ENCODE measurements at regions not wholly inside any gene's neighbourhood (a gene's known extent, or its start where the extent isn't known, plus 50 kb on each side); places are given as distances from the start of the nearest gene placed in this dataset.

GRCh38 chr5:125602184-125602583 is 821.0 kb upstream of the GRAMD2B start:
- DNase-seq = no peak

GRCh38 chr5:125603321-125603720 is 819.9 kb upstream of the GRAMD2B start:
- DNase-seq = no peak

DNA sequence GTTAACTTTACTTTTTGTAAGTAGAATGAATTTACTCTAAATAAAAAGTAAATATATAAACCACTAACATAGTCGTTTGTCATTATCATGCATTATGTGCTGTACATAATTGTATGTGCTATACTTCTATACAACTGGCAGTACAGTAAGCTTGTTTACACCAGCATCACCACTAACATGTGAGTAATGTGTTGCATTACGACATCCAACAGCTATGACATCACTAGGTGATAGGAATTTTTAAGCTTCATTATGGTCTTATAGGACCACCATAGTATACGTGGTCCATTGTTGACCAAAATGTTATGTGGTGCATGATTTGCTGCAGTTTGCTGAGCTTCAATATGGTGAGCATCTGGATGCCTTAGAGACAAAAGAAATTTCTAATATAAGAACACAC is 819.1 kb upstream of the GRAMD2B start:
- no peak for DNase-seq

- no peak for DNase-seq
These were observed 816.2 kb upstream of the GRAMD2B start for GRCh38 chr5:125607018-125607417.

DNA sequence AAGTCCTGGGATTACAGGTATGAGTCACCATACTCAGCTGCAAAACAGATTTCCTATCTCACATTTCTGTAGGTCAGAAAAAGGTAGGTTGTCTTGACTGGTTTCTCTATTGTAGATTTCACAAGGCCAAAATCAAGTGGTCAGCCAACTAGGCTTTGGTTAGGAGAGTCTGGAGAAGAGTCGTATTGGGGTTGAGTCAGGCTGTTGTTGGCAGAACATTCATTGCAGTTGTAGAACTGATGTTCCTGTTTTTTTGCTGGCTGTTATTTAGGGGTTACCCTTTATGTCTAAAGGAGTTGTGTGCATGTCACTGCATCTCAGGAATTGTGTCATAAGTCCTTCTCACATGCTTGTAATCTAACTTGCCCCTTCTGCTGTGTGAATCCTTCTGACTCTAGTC is 814.2 kb upstream of the GRAMD2B start:
- DNase-seq = no peak

GRCh38 chr5:125610892-125611291 is 812.3 kb upstream of the GRAMD2B start:
- no peak for DNase-seq

DNA sequence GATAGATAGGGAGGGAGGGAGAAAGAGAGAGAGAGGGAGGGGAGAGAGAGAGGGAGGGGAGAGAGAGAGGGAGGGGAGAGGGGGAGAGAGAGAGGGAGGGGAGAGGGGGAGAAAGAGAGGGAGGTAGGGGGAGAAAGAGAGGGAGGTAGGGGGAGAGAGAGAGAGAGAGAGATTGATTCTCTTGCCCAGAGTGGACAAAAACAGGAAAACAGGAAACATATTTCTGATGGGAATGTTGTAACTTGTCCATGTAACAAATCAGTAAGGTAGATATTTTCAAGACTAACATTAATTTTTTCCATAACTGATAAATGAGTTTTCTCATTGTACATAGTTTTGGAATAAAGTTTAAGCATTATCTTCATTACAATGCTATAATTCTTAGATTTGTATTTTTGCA is 811.7 kb upstream of the GRAMD2B start:
- no peak for DNase-seq

DNA sequence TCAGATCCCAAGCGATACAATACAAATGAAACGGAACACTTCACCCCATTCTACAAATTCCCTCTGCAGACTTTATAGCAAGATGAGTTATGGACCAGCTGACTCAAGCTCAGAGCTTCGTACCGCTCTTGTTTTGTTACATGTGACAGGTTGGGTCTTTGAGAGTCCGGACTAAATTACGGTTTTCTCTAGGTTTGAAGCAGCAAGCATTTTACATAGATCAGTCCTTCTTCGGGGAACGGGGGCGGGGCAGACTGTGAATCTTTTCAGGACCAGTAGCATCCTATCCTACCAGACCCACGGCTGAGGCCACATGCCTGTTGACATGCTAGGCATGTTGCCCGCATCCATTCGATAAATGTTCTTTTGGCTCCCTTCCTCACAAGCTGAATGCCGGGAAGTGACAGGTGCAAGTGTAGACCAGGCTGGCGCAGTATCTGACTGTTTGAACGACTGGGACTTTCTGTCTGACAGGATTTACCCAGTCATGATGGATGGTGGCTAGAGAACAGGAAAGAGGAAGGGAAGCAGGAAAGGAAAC is 811.0 kb upstream of the GRAMD2B start:
- DNase-seq = peak; percentile 59

GRCh38 chr5:125612776-125613175 is 810.4 kb upstream of the GRAMD2B start:
- DNase-seq = peak; percentile 53

GRCh38 chr5:125630237-125630636 is 793.0 kb upstream of the GRAMD2B start:
- no peak for DNase-seq

DNA sequence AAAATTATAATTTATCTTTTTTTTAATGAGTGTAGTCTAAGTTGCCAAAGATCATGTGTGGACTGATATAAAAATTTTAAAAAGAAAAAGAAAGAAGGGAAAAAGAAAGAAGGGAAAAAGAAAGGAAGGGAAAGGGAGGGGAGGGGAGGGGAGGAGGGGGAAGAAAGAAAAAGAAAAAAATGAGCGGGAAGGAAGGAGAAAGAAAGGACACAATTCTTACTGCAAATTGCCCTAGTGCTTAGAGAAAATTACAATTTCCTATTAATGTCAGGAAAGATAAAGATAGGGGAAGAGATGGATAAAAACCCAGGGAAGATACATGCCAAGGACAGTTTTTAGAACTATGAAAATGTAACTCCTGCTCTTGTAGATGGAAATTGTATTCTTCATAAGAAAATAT is 789.7 kb upstream of the GRAMD2B start:
- no peak for DNase-seq

- no peak for DNase-seq
These were observed 788.9 kb upstream of the GRAMD2B start for GRCh38 chr5:125634216-125634835.

GRCh38 chr5:125639858-125640257 is 783.4 kb upstream of the GRAMD2B start:
- no peak for DNase-seq

GRCh38 chr5:125652761-125653160 is 770.4 kb upstream of the GRAMD2B start:
- no peak for DNase-seq

DNA sequence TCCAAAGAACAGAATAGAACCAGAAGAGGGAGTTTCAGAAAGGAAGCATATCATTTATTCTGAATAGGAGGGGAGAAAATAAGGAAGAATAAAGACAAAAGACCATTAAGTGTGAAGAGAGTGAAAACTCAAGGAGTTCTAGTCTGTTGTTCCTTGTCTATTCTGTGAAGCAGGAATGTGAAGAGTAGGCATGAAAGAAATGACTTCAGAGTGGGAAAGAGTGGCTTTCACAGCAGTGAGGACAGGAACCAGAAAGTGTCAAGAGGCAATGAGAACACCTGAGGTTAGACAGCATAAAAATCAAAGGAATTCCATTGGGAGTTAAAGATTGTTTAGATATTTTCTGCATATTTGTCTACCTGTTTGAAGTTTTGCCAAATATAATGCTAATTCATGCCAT is 768.8 kb upstream of the GRAMD2B start:
- no peak for DNase-seq

DNA sequence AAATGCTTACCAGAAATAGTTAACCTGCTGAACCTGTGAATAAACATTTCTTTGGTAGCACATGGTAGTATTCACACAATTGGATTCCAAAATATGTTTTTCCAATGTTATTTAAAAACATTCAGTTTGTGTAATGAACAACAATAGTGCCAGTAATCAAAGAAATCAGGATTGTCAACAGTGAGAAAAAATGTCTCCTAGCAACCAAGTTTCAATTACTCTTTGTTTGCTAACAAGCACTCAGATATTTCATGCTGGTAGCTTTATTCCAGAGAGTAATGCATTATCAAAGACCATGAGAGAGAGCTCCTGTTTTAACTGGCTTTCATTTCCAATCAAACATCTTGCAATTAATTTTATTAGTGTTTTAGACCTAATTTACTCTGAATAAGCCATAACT is 768.1 kb upstream of the GRAMD2B start:
- no peak for DNase-seq

- no peak for DNase-seq
These were observed 765.3 kb upstream of the GRAMD2B start for GRCh38 chr5:125657936-125658335.

DNA sequence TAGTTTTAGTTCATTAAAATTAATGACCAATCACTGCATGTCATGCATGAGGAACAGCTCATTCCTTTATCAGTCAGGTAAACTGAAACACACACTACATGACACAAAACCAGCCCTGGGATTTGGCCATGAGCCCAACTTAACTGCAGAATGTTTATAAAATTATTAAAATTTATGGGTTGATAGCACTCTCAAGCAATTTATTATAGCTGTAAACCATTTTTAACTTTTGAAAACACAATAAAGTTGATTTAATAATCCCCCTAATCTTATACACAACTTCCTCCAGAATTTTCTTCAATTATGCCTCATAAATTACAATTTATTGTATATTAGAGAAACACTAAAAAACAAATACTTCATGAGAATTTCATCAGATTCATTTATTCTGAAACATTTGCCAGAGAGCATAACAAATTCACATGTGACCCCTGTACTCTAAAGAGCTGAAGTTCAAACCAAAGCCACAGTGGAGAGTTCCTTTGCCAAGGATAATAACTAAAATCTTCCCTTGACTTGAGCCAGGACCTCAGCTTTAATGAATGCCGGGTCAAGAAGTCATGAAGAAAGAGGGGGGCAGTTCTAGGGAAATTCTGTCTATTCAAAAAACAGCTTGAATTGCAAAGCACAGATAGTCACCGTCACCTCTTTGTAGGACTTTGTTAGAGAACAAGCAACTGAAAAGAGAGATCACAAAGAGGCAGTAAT is 763.7 kb upstream of the GRAMD2B start:
- peak; percentile 54 for DNase-seq

GRCh38 chr5:125660231-125660895 is 762.8 kb upstream of the GRAMD2B start:
- DNase-seq = no peak

DNA sequence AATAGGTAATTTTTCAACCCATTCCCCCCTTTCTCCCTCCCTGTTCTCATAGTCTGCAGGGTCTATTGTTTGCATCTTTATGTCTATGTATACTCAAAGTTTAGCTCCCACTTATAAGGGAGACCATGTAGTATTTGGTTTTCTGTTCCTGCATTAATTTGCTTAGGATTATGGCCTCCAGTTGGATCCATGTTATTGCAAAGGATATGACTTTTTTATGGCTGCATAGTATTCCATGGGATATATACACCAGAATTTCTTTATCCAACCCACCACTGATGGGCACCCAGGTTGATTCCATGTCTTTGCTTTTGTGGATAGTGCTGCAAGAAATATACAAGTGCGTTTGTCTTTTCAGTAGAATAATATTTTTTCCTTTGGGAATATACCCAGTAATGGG is 761.6 kb upstream of the GRAMD2B start:
- DNase-seq = no peak

DNA sequence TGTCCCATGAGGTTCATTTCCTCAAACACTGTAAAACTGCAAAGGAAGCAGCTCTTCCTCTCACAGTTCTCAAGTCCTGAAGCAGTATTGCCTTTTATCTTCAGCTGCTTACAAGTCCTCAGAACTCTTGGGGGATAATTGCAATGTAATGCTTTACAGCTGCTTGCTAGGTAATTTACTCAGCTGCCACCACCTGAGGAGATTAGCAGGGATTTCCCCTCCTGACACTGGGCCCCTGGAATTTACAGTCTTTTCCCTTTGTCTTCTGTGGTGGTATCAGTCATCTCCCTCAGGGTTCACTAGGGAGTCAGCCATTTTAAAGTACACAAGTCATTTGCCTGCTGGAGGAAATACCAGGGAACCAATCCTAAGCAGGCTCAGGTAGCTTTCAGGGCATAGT is 754.3 kb upstream of the GRAMD2B start:
- no peak for DNase-seq

DNA sequence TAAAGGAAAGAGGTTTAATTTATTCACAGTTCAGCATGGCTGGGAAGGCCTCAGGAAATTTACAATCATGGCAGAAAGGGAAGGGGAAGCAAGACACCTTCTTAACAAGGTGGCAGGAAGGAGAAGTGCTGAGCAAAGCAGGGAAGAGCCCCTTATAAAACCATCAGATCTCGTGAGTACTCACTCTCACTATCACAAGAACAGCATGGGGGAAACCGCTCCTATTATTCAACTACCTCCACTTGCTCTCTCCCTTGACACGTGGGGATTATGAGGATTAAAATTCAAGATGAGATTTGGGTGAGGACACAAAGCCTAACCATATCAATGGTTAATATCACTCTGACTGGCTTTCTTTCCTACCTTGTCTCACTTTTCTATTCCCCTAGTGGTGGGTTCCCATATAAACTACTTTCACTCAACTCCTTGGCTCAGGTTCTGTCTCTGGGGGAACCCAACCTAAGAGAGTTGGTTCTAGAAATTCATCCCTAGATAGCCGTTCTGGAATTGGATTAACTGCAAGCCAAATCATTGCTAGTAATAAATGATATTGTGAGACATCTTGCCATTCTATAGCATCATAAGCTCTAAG is 749.8 kb upstream of the GRAMD2B start:
- no peak for DNase-seq

- no peak for DNase-seq
These were observed 743.7 kb upstream of the GRAMD2B start for GRCh38 chr5:125679522-125679921.
